GM19025 (cell line): ENCODE measurements at regions not wholly inside any gene's neighbourhood (a gene's known extent, or its start where the extent isn't known, plus 50 kb on each side); places are given as distances from the start of the nearest gene placed in this dataset.

Experiments used
- ATAC-seq: cut with Tn5 transposase; IDR thresholded peaks from one replicate; pipeline ENCODE4 v1.9.1; 2021; ENCODE audit warnings: mild to moderate bottlenecking, low read depth, moderate library complexity; ENCODE audit not compliant: unreplicated experiment

DNA sequence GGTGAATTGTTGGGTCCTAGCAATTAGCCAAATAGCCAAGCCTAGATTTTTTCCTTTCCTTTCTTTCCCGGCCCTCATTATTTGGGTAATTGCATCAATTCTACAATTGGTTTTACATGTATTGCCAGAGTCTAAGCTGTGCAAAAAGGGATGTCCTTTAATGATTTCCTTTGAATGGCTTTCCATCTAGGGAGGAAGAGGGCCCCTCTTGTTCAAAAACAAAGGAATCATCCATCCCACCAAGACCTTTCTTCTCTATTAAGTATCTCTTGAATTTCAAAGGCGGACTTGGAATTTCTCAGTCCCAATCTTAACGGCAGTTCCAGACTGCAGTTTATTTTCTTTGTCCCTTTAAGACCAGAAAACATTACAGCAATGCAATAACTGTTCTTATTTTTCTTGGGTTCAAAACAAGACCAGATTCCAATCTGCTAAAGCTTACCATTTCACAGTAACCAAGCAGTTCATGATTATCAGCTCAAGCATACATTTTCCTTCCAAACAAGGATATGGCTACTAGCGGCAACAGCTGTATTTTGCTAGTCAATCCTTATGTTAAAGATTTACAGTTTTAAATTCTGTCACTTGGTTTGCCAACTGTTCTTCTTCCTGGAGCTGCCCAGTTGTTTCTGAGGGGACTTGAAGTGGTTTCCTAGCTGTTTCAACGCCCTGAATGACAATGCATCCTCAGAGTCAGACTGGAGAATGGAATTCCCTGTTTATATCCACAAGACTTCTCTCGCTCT is 91.4 kb upstream of the LRIG1 start:
- no peak for ATAC-seq

GRCh38 chr3:66592927-66593625 is 92.3 kb upstream of the LRIG1 start:
- no peak for ATAC-seq

- no peak for ATAC-seq
These were observed 93.2 kb upstream of the LRIG1 start for GRCh38 chr3:66593978-66594377.

- ATAC-seq, result no peak
These were observed 96.6 kb upstream of the LRIG1 start for GRCh38 chr3:66597308-66597863.

DNA sequence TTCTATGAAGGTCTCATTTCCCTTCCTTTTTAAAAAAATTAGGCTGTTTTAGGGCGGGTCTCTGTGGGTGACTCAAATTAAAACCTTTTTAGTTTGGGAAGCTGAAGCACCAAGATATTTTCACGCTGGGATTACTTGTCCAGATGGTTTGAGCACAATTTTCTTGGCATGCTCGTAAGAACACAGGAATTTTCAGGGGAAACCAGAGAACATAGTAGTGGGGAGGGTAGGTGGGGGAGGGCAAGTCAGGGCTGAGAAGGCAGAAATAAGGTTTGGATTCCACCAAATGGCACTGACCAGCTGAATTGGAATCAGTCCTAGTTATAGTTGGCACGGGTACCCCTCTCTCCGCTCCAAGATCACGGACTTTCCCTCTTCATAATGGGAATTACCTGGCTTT is 97.3 kb upstream of the LRIG1 start:
- ATAC-seq, result no peak

DNA sequence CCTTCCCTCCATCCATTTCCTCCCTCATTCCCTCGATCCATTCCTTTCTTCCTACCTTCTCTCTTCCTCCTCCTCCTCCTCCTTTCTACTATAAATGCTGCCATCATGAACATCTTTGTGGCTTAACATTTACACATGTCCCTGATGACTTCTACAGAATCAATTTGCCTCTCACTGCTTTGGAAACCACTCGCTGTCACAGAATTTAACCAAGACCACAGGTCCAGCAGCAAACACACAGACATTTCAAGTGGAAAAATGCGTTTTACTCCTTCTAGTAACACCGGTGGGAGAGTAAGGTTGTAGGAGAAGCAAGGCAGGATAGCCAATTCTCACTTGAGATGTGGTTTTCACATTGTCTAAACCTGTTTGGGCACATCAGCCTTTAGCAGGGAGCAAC is 101.4 kb upstream of the LRIG1 start:
- ATAC-seq, result no peak

- ATAC-seq, result no peak
These were observed 101.9 kb upstream of the LRIG1 start for GRCh38 chr3:66602691-66603090.

GRCh38 chr3:66603151-66603611 is 102.4 kb upstream of the LRIG1 start:
- ATAC-seq, result no peak

DNA sequence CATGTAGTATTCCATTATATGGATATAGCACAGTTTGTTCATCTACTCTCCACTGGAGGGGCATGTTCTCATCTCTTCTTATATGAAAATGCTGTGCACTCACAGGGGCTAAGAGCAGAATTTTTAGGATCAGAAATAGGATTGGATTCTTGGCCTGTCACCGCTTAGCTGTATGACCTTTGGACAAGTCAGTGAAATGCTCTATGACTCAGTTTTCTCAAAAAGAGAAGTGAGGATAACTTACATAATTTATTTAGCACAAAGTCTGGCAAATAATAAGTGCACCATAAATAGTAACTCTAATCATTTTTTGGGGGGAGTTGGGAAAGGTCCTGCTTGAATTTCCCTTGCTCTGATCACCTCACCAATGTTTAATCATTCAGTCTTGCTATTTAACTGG is 103.7 kb upstream of the LRIG1 start:
- no peak for ATAC-seq

DNA sequence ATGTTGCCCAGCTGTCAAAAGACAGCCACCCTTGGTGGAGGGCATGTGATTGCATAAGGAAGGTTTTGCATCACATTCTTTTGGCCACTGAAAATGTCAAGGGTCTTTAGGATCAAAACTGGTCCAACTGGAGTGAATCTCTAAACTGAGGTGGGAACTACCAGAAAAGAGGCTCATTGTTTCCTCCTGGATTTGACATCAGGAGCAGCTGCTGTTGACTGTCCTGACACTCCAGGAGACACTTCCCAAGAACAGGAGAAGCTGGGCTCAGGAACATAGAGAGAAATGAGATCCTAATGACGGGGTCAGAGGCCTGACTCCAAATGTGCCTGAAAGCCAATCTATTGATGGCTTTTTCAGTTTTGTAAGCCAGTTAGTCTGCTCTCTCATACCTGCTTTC is 105.3 kb upstream of the LRIG1 start:
- no peak for ATAC-seq

- no peak for ATAC-seq
These were observed 106.0 kb upstream of the LRIG1 start for GRCh38 chr3:66606868-66607267.

DNA sequence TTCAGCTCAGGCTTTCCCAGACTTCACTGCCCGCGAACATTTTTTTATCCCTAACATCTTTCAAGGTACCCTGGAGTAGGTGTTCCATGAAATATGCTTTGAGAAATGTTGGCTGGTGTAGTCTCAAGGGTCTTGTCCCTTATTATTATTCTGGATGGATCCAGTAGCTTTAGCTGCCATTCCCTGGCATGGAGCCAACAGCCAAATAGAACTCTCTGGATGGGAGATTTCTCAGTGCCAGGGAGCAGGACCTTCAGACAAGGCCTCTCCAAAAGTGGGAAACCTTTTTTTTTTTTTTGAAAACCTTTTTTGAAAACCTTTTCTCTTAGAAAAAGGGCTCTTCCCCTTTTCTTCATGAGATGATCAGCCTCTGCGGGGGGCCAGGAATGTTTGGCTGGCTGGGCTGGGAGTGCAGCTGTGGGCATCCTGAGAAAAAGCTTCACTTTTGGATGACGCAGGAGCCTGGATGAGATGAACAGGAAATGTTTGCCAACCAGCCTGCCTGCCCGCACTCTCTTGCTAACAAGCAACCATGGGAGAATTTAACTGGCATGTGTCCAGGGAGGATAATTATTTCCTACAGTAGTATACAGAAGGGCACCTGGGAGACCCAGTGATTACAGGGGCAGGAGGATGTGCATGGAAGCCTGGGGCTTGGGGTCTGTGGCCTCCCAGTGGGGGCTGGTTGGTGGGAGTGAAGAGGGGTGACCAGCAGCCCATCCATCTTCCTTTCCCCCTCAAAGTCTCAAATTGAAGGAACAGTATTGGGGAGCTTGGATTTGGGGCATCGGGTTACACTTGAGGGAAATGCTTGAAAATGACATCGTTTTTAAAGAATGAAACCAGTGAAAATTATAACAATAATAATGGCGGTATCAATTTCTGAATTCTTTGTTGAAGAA is 109.1 kb upstream of the LRIG1 start:
- no peak for ATAC-seq

DNA sequence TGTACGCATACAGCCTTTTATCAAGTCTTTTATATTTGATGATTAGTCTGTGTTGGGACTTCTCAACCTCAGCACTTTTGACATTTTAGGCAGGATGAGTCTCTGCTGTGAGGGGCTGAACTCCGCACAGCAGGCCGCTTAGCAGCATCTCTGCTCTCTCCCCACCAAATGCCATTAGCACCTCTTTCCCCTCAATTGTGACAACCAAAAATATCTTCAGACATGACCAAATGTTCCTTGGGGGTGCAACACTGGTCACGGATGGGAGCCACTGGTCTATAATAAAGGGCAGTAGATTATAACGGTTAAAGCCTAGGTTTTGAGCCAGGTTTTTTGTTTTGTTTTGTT is 109.7 kb upstream of the LRIG1 start:
- ATAC-seq, result no peak

DNA sequence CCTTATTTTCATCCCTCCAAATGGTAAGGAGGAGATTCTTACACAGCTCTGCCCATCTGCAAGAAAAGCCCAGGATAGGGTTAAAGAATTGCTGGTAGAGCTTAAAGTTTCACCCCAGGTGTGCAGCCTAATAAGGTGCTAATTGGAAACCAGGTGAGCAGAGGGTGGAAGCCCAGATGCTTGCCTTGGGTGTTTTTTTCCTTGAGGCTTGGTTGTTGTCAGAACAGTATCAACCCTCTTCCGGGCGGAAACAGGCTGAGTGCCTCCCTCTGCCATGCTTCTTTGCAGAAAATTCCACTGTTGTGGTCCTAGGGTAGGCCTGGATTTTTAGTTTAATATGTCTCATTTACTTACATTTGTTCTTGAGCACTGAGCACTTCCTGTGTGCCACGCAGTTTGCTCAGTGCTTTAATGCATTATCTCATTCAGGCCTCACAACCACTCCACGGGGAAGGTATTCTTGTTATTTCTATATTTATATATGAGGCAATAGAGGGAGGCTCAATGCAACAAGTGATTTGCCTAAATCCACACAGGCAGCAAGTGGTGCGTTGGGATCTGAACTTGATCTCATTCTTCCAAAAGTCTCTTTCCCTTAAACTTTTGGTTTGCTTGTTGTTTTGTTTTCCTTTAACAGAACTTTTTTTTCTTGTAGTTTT is 115.0 kb upstream of the LRIG1 start:
- no peak for ATAC-seq

- no peak for ATAC-seq
These were observed 116.5 kb upstream of the LRIG1 start for GRCh38 chr3:66617351-66617750.

GRCh38 chr3:66618066-66618465 is 117.2 kb upstream of the LRIG1 start:
- no peak for ATAC-seq

DNA sequence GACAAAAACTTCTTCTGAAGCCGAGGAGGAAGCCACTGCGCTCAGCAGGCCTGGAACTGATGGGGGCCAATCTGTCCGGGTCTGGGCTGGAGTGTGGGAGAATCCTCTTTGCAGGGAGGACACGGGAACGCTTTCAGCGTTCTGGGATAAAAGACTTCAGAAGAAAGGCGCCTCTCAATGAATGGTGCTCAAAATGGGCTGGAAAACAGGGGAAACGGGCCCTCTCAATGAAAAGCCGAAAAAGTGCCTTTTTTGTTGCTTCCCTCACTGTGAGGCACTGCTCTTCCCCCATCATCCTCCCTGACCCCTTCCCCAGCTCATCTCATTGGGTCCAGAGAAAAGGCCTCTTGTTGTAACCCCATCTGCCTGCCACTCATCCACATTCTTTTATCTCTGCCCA is 119.5 kb upstream of the LRIG1 start:
- no peak for ATAC-seq

GRCh38 chr3:66622756-66623457 is 122.1 kb upstream of the LRIG1 start:
- no peak for ATAC-seq

DNA sequence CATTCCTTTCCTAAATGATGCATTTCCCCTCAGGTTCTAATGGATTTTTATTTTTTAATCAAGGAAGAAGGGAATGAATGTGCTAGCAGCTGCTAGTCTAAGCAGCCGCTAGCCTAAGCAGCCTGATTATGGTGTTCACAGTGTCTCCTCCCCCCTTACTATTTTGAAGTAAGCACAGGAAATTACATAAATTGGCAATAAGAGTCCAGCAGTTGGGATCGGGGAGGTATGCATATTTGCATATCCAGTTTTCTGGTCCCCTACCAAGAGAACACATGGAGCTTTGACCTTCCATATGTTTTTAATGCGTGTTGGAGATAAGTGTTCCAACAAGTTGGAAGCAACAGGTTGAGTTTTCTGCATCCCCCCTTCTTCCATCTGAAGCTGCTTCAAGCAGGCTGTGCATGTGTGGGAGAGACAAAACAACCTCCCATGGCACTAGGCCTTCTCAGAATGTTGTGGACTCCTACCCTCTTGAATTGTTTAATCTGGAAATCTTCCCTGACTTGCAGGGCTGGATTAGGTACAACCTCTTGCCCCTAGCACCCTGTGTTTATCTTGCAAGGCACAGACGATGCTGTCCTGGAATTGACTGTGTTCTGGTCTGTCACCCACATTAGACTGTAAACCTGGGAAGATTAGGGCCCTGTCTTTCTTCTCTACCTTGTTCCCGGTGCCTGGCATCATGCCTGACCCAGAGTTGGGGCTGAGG is 124.8 kb upstream of the LRIG1 start:
- ATAC-seq, result no peak
